RWPE2 (cell line): ENCODE measurements at regions not wholly inside any gene's neighbourhood (a gene's known extent, or its start where the extent isn't known, plus 50 kb on each side); places are given as distances from the start of the nearest gene placed in this dataset.

Experiments
- ATAC-seq: fragments of 200-7000 bp; cut with Tn5 transposase; 3 replicates; pipeline ENCODE4 v1.9.1; 2021; ENCODE audit warnings: low read depth
- DNase-seq: peaks from one replicate; pipeline ENCODE4 v3.0.0-alpha.2; 2020; ENCODE audit warnings: low spot score
- H3K27ac ChIP-seq: fragments of 450-650 bp; 2 replicates; pipeline ENCODE4 v1.5.1; 2017; ENCODE audit warnings: mild to moderate bottlenecking; ENCODE audit not compliant: poor library complexity, severe bottlenecking
- H3K27me3 ChIP-seq: fragments of 250-450 bp; sonication (Bioruptor Pico); 2 replicates; pipeline ENCODE4 v1.5.1; 2021; ENCODE audit warnings: mild to moderate bottlenecking, moderate library complexity; ENCODE audit not compliant: insufficient read depth, poor library complexity, severe bottlenecking
- H3K36me3 ChIP-seq: fragments of 250-450 bp; sonication (Bioruptor Pico); 2 replicates; pipeline ENCODE4 v1.5.1; 2020; ENCODE audit warnings: low read depth, mild to moderate bottlenecking, moderate library complexity
- H3K4me1 ChIP-seq: fragments of 250-450 bp; sonication (Bioruptor Pico); 2 replicates; pipeline ENCODE4 v1.5.1; 2021; ENCODE audit warnings: mild to moderate bottlenecking, moderate library complexity; ENCODE audit not compliant: insufficient read depth, poor library complexity, severe bottlenecking
- H3K4me3 ChIP-seq: fragments of 250-450 bp; sonication (Bioruptor Pico); 2 replicates; pipeline ENCODE4 v1.5.1; 2021; ENCODE audit warnings: mild to moderate bottlenecking, moderate library complexity; ENCODE audit not compliant: severe bottlenecking
- H3K9me3 ChIP-seq: fragments of 250-450 bp; sonication (Bioruptor Pico); 2 replicates; pipeline ENCODE4 v1.5.1; 2021; ENCODE audit warnings: mild to moderate bottlenecking, moderate library complexity; ENCODE audit not compliant: severe bottlenecking
- TF ChIP-seq, protein P1 (sequence below): fragments of 450-650 bp; IDR thresholded peaks from one replicate; pipeline ENCODE4 v1.5.1; 2017; ENCODE audit warnings: mild to moderate bottlenecking, moderate library complexity; ENCODE audit not compliant: poor library complexity, severe bottlenecking

DNA sequence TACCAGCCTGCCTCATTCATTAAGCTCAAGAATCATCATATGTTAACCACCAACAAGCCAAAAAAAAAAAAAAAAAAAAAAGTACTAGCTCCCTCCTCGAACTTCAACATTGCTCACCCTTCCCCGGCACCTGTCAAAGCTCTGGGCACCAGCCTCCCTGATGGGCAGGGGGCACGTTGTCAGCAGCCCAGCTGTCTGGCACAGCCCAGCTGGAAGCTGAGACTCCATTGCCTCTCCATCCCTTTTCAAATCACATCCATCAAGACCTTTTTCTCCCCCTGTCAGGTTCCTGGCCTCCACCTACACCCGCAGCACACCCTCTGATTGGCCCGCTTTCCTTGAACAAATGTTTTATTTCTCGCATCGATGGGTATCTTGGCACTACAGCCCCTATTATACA lies 913.3 kb upstream of the AUTS2 start:
- Histone ChIP-seq H3K27me3 (no peaks in the 10 kb centered on the region), H3K4me1 (no peaks in the 10 kb centered on the region), H3K9me3 (no peaks in the 10 kb centered on the region), H3K36me3 (no peaks in the 10 kb centered on the region), H3K4me3 (no peak overlapping the region), H3K27ac (no peak overlapping the region)
- DNase-seq, result no peak
- TF ChIP-seq, protein P1, sequence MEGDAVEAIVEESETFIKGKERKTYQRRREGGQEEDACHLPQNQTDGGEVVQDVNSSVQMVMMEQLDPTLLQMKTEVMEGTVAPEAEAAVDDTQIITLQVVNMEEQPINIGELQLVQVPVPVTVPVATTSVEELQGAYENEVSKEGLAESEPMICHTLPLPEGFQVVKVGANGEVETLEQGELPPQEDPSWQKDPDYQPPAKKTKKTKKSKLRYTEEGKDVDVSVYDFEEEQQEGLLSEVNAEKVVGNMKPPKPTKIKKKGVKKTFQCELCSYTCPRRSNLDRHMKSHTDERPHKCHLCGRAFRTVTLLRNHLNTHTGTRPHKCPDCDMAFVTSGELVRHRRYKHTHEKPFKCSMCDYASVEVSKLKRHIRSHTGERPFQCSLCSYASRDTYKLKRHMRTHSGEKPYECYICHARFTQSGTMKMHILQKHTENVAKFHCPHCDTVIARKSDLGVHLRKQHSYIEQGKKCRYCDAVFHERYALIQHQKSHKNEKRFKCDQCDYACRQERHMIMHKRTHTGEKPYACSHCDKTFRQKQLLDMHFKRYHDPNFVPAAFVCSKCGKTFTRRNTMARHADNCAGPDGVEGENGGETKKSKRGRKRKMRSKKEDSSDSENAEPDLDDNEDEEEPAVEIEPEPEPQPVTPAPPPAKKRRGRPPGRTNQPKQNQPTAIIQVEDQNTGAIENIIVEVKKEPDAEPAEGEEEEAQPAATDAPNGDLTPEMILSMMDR, result no peak
- no peak for ATAC-seq

DNA sequence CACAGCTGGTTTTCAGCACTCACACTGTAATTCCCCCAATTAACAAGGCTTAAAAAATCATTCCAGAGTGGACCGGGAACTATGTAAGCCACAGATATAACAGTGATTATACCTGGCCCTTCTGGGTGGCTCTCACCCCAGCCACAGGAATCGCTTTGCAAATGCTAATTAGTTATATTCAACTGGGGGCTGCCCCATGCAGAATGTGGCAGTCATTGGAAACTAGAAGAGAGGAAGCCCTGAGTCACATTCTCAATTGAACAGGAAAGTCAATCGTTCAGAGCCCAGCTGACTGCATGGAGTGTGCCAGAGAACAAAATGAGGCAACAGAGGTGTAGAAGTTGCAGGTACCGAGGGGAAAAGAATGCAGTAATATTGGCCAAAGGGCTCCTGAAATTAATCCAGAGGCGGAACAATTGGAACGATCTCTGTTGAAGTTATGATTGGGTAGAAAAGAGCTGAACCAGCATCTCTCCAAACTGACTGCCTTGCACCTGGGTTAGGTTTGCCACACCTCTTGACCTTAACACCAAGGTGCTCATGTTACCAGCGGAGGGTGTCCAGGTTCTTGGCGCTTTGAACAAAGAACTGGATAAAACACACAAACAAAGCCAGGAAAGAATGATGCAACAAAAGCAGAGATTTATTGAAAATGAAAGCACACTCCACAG lies 909.7 kb upstream of the AUTS2 start:
- ATAC-seq (no peak), DNase-seq (no peak)
- Histone ChIP-seq H3K27ac (no peak overlapping the region), H3K4me1 (no peaks in the 10 kb centered on the region), H3K36me3 (no peaks in the 10 kb centered on the region), H3K4me3 (no peak overlapping the region), H3K27me3 (no peaks in the 10 kb centered on the region), H3K9me3 (no peaks in the 10 kb centered on the region)
- TF ChIP-seq, protein P1, result no peak

DNA sequence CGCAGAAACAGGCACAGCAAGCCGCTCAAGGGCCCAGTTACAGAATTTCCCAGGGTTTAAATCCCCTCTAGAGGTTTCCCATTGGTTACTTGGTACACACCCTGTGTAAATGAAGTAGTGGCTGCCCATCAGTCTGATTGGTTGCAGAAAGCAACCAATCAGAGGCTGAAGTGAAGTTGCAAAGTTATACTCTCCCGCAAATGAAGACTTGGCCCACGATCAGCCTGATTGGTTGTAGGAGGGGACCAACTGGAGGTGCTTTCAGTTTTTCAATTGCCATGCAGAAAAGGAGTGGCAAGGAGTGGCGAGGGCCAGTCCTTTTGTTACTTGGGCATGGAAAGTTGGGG lies 909.2 kb upstream of the AUTS2 start:
- no peak overlapping the region for H3K27ac ChIP-seq
- H3K4me1 ChIP-seq, result no peaks in the 10 kb centered on the region
- TF ChIP-seq, protein P1, result no peak
- H3K9me3 ChIP-seq, result no peaks in the 10 kb centered on the region
- H3K27me3 ChIP-seq, result no peaks in the 10 kb centered on the region
- DNase-seq (no peak), ATAC-seq (no peak)
- no peak overlapping the region for H3K4me3 ChIP-seq
- no peaks in the 10 kb centered on the region for H3K36me3 ChIP-seq

DNA sequence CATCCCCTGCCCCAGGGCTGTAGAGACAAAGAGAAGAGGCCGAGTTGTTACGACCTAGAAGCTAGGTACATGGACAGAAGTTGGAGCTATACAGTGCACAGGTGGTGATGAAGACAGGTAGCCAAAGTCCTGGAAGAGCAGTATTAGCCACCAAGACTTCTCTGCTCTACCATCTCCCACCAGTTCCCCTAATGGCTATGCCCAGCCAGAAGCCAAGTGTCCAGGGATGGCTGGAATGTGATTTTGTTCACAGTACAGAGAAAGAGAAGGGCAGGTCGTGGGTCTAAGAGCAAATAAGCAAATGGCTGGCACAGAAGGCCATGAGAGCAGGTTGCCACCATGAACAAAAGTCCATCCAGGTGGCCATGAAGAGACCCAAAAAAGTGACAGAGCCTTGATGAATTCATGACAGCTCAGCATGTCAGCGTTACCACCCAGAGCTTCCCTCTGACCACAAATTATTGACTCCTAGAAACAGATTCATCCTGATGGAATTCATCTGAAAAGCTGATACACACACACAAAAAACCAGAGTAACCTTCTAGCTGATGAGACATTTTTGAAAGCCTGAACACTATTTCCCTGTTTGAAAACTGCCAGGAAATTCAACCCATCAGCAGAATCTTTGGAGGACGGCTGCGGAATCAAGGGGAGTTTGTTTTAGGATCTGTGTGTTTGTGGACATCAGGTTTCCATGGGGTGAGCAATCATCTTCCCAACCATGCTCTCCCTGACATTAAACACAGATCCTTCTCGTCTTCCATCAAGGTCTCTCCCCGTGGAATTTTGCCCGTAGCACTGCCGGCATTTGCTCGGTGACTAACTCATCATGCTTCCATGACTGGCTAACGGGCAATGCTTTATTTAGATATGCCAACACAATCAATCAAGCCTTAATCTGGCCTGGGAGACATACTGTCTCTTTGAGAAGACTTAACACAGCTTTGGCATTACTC lies 906.7 kb upstream of the AUTS2 start:
- Histone ChIP-seq H3K27ac (no peak overlapping the region), H3K4me3 (no peak overlapping the region)
- DNase-seq, result no peak

More for the DNA sequence above, 906.7 kb upstream of the AUTS2 start:
- H3K36me3 ChIP-seq, result no peaks in the 10 kb centered on the region
- TF ChIP-seq, protein P1, result no peak
- no peaks in the 10 kb centered on the region for H3K4me1 ChIP-seq
- H3K27me3 ChIP-seq, result no peaks in the 10 kb centered on the region
- no peak for ATAC-seq
- H3K9me3 ChIP-seq, result no peaks in the 10 kb centered on the region
